ENCODE measurements at regions not wholly inside any gene's neighbourhood (a gene's known extent, or its start where the extent isn't known, plus 50 kb on each side); places are given as distances from the start of the nearest gene placed in this dataset.

GRCh38 chr4:126799416-126799815, 833.3 kb upstream of the INTU start:
- TF ChIP-seq, protein P1, sequence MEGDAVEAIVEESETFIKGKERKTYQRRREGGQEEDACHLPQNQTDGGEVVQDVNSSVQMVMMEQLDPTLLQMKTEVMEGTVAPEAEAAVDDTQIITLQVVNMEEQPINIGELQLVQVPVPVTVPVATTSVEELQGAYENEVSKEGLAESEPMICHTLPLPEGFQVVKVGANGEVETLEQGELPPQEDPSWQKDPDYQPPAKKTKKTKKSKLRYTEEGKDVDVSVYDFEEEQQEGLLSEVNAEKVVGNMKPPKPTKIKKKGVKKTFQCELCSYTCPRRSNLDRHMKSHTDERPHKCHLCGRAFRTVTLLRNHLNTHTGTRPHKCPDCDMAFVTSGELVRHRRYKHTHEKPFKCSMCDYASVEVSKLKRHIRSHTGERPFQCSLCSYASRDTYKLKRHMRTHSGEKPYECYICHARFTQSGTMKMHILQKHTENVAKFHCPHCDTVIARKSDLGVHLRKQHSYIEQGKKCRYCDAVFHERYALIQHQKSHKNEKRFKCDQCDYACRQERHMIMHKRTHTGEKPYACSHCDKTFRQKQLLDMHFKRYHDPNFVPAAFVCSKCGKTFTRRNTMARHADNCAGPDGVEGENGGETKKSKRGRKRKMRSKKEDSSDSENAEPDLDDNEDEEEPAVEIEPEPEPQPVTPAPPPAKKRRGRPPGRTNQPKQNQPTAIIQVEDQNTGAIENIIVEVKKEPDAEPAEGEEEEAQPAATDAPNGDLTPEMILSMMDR (IDR thresholded peaks at IDR 0.05) = no peak
- TF ChIP-seq EP300 (IDR thresholded peaks at IDR 0.05) (no peak), POLR2A (IDR thresholded peaks at IDR 0.05) (no peak), POLR2AphosphoS5 (IDR thresholded peaks at IDR 0.05) (no peak)
